ENCODE measurements at regions not wholly inside any gene's neighbourhood (a gene's known extent, or its start where the extent isn't known, plus 50 kb on each side); places are given as distances from the start of the nearest gene placed in this dataset.
"Not testable (repeated sequence)": the region's sequence is repeated elsewhere in the genome, so short reads cannot be mapped to it uniquely, and the experiment has no call there.

DNA sequence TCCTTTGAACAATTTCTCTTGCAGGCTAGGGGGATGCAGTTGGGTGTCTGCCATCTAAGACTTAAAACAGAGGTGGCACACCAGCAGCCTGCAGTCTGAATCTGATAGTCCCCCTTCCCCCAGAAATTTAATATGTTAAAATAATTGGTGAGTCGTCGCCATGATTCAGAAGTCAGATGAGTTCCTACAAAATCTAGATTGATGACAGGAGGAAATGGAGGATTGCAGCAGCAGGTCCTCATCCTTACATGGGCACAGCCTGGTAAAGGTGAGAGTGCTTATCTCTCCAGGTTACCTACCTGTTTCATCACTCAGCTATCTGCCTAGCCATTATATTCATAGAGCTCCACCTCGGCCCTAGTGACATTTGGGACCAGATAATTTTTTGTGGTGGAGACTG is 112.3 kb downstream of the PCSK1 start:
- no peak overlapping the region for H3K4me3 ChIP-seq (ENCODE audit: low read depth in 2 of 2, low read length in 2 of 2)
- no peaks in the 10 kb centered on the region for H3K36me3 ChIP-seq (ENCODE audit: control insufficient read depth, insufficient read depth, low read length)
- peaks cover 4% of the 10 kb centered on the region; the same call in 1 of the 2 replicates for H3K4me1 ChIP-seq (ENCODE audit: control insufficient read depth, insufficient read depth, low read length)
- CTCF ChIA-PET, result no interaction called here
- BruUV-seq (replicated peaks), result no TSS peak
- intact Hi-C loops (cut with micrococcal nuclease; ENCODE audit: unreplicated experiment), result no loop called here
- no peaks in the 10 kb centered on the region for H3K27me3 ChIP-seq (ENCODE audit: control insufficient read depth, insufficient read depth, low read length)
- ATAC-seq, result no peak
- in situ Hi-C loops (cut with HindIII; ENCODE audit: low pct_unique_long_range_greater_than_20kb, low sequenced_read_pairs), result no loop called here
- POLR2A ChIA-PET, result no interaction called here
- no peaks in the 10 kb centered on the region for H3K9me3 ChIP-seq (ENCODE audit: control insufficient read depth, insufficient read depth, low read depth, low read length)
- no peak for TF ChIP-seq SIN3A (IDR thresholded peaks at IDR 0.05; ENCODE audit: borderline replicate concordance, insufficient read depth, low read depth, low read length)
- no peak for TF ChIP-seq POLR2AphosphoS5 (IDR thresholded peaks at IDR 0.05; ENCODE audit: low read depth, low read length)
- TF ChIP-seq, protein P1, sequence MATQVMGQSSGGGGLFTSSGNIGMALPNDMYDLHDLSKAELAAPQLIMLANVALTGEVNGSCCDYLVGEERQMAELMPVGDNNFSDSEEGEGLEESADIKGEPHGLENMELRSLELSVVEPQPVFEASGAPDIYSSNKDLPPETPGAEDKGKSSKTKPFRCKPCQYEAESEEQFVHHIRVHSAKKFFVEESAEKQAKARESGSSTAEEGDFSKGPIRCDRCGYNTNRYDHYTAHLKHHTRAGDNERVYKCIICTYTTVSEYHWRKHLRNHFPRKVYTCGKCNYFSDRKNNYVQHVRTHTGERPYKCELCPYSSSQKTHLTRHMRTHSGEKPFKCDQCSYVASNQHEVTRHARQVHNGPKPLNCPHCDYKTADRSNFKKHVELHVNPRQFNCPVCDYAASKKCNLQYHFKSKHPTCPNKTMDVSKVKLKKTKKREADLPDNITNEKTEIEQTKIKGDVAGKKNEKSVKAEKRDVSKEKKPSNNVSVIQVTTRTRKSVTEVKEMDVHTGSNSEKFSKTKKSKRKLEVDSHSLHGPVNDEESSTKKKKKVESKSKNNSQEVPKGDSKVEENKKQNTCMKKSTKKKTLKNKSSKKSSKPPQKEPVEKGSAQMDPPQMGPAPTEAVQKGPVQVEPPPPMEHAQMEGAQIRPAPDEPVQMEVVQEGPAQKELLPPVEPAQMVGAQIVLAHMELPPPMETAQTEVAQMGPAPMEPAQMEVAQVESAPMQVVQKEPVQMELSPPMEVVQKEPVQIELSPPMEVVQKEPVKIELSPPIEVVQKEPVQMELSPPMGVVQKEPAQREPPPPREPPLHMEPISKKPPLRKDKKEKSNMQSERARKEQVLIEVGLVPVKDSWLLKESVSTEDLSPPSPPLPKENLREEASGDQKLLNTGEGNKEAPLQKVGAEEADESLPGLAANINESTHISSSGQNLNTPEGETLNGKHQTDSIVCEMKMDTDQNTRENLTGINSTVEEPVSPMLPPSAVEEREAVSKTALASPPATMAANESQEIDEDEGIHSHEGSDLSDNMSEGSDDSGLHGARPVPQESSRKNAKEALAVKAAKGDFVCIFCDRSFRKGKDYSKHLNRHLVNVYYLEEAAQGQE (IDR thresholded peaks at IDR 0.05; ENCODE audit: insufficient read depth in 1 of 2, low read depth in 2 of 2, low read length in 1 of 2), result no peak
- no peak for TF ChIP-seq TCF7L2 (IDR thresholded peaks at IDR 0.05; ENCODE audit: low read depth, low read length)
- TF ChIP-seq, protein P2, sequence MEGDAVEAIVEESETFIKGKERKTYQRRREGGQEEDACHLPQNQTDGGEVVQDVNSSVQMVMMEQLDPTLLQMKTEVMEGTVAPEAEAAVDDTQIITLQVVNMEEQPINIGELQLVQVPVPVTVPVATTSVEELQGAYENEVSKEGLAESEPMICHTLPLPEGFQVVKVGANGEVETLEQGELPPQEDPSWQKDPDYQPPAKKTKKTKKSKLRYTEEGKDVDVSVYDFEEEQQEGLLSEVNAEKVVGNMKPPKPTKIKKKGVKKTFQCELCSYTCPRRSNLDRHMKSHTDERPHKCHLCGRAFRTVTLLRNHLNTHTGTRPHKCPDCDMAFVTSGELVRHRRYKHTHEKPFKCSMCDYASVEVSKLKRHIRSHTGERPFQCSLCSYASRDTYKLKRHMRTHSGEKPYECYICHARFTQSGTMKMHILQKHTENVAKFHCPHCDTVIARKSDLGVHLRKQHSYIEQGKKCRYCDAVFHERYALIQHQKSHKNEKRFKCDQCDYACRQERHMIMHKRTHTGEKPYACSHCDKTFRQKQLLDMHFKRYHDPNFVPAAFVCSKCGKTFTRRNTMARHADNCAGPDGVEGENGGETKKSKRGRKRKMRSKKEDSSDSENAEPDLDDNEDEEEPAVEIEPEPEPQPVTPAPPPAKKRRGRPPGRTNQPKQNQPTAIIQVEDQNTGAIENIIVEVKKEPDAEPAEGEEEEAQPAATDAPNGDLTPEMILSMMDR (IDR thresholded peaks at IDR 0.05), result no peak
- DNase-seq (ENCODE audit: low read depth, low spot score), result no peak
- no peak overlapping the region for H3K27ac ChIP-seq (ENCODE audit: low read length)

DNA sequence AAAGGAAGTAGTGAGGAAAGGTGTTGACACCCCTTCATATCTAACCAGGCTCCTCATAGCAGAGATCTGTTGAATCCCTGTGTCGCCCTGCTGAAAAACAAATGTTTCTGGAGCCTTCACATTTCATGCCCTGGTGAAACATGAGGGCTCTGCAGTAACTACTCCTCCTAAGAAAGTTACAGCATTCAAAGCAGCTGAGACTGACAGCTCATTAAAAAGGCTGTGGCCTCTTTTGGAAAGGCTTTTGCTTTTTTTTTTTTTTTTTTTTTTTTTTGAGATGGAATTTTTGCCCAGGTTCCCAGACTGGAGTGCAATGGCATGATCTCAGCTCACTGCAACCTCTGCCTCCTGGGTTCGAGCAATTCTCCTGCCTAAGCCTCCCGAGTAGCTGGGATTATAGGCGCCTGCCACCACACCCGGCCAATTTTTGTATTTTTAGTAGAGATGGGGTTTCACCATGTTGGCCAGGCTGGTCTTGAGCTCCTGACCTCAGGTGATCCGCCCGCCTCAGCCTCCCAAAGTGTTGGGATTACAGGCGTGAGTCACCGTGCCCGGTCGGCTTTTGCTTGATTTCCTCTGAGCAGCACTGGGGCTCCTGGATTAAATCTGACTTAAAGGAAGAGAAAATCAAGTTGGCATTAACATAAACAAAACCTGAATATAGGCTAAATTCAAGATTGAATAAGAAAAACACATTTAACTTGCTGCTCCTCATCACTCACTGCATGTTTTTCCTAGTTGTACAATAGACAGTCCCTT is 112.9 kb downstream of the PCSK1 start:
- H3K4me3 ChIP-seq (ENCODE audit: low read depth in 2 of 2, low read length in 2 of 2); H3K27me3 ChIP-seq (ENCODE audit: control insufficient read depth, insufficient read depth, low read length); H3K36me3 ChIP-seq (ENCODE audit: control insufficient read depth, insufficient read depth, low read length); POLR2A ChIA-PET; H3K9me3 ChIP-seq (ENCODE audit: control insufficient read depth, insufficient read depth, low read depth, low read length); ATAC-seq; intact Hi-C loops (cut with micrococcal nuclease; ENCODE audit: unreplicated experiment); H3K27ac ChIP-seq (ENCODE audit: low read length); H3K4me1 ChIP-seq (ENCODE audit: control insufficient read depth, insufficient read depth, low read length); BruUV-seq (replicated peaks); DNase-seq (ENCODE audit: low read depth, low spot score); in situ Hi-C loops (cut with HindIII; ENCODE audit: low pct_unique_long_range_greater_than_20kb, low sequenced_read_pairs): not testable (repeated sequence)
- CTCF ChIA-PET, result interaction anchor here (0.6 kb wide), 1 partner anchor 360 kb away, joined by 5 read pairs; no protein-coding TSS in a partner anchor

DNA sequence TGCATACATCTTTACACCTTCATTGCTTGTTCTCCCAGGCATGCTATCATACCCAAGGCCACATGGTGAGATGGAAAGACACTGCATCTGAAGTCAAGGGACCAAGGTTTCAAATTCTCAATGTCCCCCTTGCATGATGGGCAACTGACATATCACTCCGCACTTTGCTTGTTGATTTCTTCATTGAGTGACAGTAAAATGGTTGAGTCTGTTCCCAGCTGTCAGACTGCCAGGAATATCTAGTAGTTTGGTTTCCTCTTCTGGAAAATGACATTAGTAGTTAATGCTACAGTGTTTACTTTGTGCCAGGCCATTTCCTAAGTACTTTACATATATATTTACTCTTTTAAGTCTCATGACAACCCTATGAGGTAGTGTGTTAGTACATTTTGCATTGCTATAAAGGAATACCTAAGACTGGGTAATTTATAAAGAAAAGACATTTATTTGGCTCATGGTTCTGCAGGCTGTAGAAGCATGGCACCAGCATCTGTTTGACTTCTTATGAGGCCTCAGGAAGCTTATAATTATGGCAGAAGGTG is 114.4 kb downstream of the PCSK1 start:
- in situ Hi-C loops (cut with HindIII; ENCODE audit: low pct_unique_long_range_greater_than_20kb, low sequenced_read_pairs), result no loop called here
- no peak for ATAC-seq
- POLR2A ChIA-PET, result no interaction called here
- BruUV-seq (replicated peaks), result no TSS peak
- no peak for DNase-seq (ENCODE audit: low read depth, low spot score)
- no peaks in the 10 kb centered on the region for H3K9me3 ChIP-seq (ENCODE audit: control insufficient read depth, insufficient read depth, low read depth, low read length)
- no peaks in the 10 kb centered on the region for H3K4me1 ChIP-seq (ENCODE audit: control insufficient read depth, insufficient read depth, low read length)
- H3K27me3 ChIP-seq (ENCODE audit: control insufficient read depth, insufficient read depth, low read length), result no peaks in the 10 kb centered on the region
- no peaks in the 10 kb centered on the region for H3K36me3 ChIP-seq (ENCODE audit: control insufficient read depth, insufficient read depth, low read length)
- CTCF ChIA-PET, result no interaction called here
- no peak overlapping the region for H3K27ac ChIP-seq (ENCODE audit: low read length)
- intact Hi-C loops (cut with micrococcal nuclease; ENCODE audit: unreplicated experiment), result no loop called here
- TF ChIP-seq, protein P2 (IDR thresholded peaks at IDR 0.05), result no peak
- TF ChIP-seq TCF7L2 (IDR thresholded peaks at IDR 0.05; ENCODE audit: low read depth, low read length), result no peak
- TF ChIP-seq SIN3A (IDR thresholded peaks at IDR 0.05; ENCODE audit: borderline replicate concordance, insufficient read depth, low read depth, low read length), result no peak
- TF ChIP-seq, protein P1 (IDR thresholded peaks at IDR 0.05; ENCODE audit: insufficient read depth in 1 of 2, low read depth in 2 of 2, low read length in 1 of 2), result no peak
- no peak for TF ChIP-seq POLR2AphosphoS5 (IDR thresholded peaks at IDR 0.05; ENCODE audit: low read depth, low read length)
- no peak overlapping the region for H3K4me3 ChIP-seq (ENCODE audit: low read depth in 2 of 2, low read length in 2 of 2)
